Endothelial cell of umbilical vein (primary cell): ENCODE measurements at regions not wholly inside any gene's neighbourhood (a gene's known extent, or its start where the extent isn't known, plus 50 kb on each side); places are given as distances from the start of the nearest gene placed in this dataset.

Source experiments
- BruUV-seq: library from RNA; stranded (reverse); fragments of 400-500 nt; replicated peaks from 2 replicates; lab custom pipeline; 2021; lab: Mats Ljungman, UMichigan
- CTCF ChIA-PET: fragments of 300-600, 350-600 bp; sonication (Branson Sonifier 250); formaldehyde crosslinking; loops from one replicate; lab custom pipeline; 2021; ENCODE audit warnings: antibody characterized with exemption, inconsistent platforms; lab: Charles Lee
- POLR2A ChIA-PET: fragments of 300-600, 350-600 bp; sonication (Branson Sonifier 250); formaldehyde crosslinking; loops from one replicate; lab custom pipeline; 2021; ENCODE audit warnings: antibody characterized with exemption, inconsistent platforms; lab: Charles Lee
- DNase-seq: peaks from one replicate; pipeline ENCODE4 v3.0.0-alpha.2; 2011; ENCODE audit warnings: low read depth, low spot score
- FAIRE-seq: peaks from 2 replicates; lab custom pipeline; 2011; peaks lifted over from hg19 to GRCh38; lab: Jason Lieb, UNC
- H2AFZ ChIP-seq: 2 replicates; pipeline ENCODE4 v1.6.0; 2012; ENCODE audit warnings: low read depth, low read length, control low read depth, inconsistent platforms
- H3K27ac ChIP-seq: 2 replicates; pipeline ENCODE4 v1.5.1; 2011; ENCODE audit warnings: low read depth, mild to moderate bottlenecking, control low read depth, low read length, moderate library complexity; ENCODE audit not compliant: insufficient read depth
- H3K27me3 ChIP-seq, 2 experiments: 2 replicates each; pipeline versions ENCODE4 v1.6.0 to v1.6.1; 2011; ENCODE audit warnings: low read length in 2 of 2, mixed read lengths in 1 of 2; ENCODE audit not compliant: control insufficient read depth in 2 of 2, insufficient read depth in 2 of 2
- H3K36me3 ChIP-seq, 2 experiments: 2 replicates in 1 of 2; 3 replicates in 1 of 2; pipeline ENCODE4 v1.5.1; 2011; ENCODE audit warnings: low read length in 2 of 2, mild to moderate bottlenecking in 1 of 2, moderate library complexity in 1 of 2; ENCODE audit not compliant: control insufficient read depth in 2 of 2, insufficient read depth in 2 of 2; ENCODE audit errors: extremely low read depth in 1 of 2
- H3K4me1 ChIP-seq: 3 replicates; pipeline ENCODE4 v1.5.1; 2011; ENCODE audit warnings: mild to moderate bottlenecking, low read length; ENCODE audit not compliant: control insufficient read depth, insufficient read depth; ENCODE audit errors: extremely low read depth
- H3K4me2 ChIP-seq: 2 replicates; pipeline ENCODE4 v1.6.1; 2011; ENCODE audit warnings: low read length, control low read depth, mixed read lengths; ENCODE audit not compliant: insufficient read depth
- H3K4me3 ChIP-seq, 3 experiments: fragments of 200-600 bp in 1 of 3; sonication (generic), shearing (Covaris generic) in 1 of 3; replicated peaks in 1 of 3; 2 replicates each; pipeline ENCODE4 v1.5.1; 2011 to 2016; ENCODE audit warnings: control low read depth in 3 of 3, low read length in 3 of 3, mild to moderate bottlenecking in 2 of 3, inconsistent platforms in 1 of 3, low read depth in 1 of 3, moderate library complexity in 1 of 3; ENCODE audit not compliant: insufficient read depth in 1 of 3
- H3K79me2 ChIP-seq: 2 replicates; pipeline ENCODE4 v1.6.0; 2012; ENCODE audit warnings: low read length, inconsistent platforms; ENCODE audit not compliant: control insufficient read depth, insufficient read depth
- H3K9ac ChIP-seq: replicated peaks from 2 replicates; pipeline ENCODE3; 2011; ENCODE audit warnings: low read length, control low read depth; ENCODE audit not compliant: insufficient read depth; ENCODE audit errors: extremely low read depth
- H3K9me1 ChIP-seq: replicated peaks from 3 replicates; pipeline ENCODE4 v1.6.0; 2011; ENCODE audit warnings: mild to moderate bottlenecking, low read length; ENCODE audit not compliant: control insufficient read depth, insufficient read depth; ENCODE audit errors: extremely low read depth
- H3K9me3 ChIP-seq: replicated peaks from 2 replicates; pipeline ENCODE4 v1.5.1; 2012; ENCODE audit warnings: low read length, inconsistent platforms; ENCODE audit not compliant: control insufficient read depth, insufficient read depth
- H4K20me1 ChIP-seq: replicated peaks from 2 replicates; pipeline ENCODE3; 2011; ENCODE audit warnings: mild to moderate bottlenecking, low read length; ENCODE audit not compliant: control insufficient read depth, insufficient read depth; ENCODE audit errors: extremely low read depth
- CTCF ChIP-seq, 2 donors: IDR thresholded peaks; 1 replicate in 1 of 2; 2 replicates in 1 of 2; pipeline ENCODE4 v1.5.1; 2011; ENCODE audit warnings: low read length in 2 of 2, mild to moderate bottlenecking in 2 of 2, moderate library complexity in 2 of 2, control low read depth in 1 of 2, inconsistent platforms in 1 of 2, low read depth in 1 of 2; ENCODE audit not compliant: insufficient read depth in 1 of 2; ENCODE audit errors: extremely low read depth in 1 of 2
- EZH2 ChIP-seq: IDR thresholded peaks from 2 replicates; pipeline ENCODE4 v1.6.1; 2012; ENCODE audit warnings: borderline replicate concordance, low read depth, mild to moderate bottlenecking, moderate library complexity, low read length, inconsistent platforms; ENCODE audit not compliant: severe bottlenecking
- FOS ChIP-seq: IDR thresholded peaks from 2 replicates; pipeline ENCODE4 v1.6.1; 2011; ENCODE audit warnings: mild to moderate bottlenecking, low read length, moderate library complexity, borderline replicate concordance; ENCODE audit not compliant: insufficient read depth
- GATA2 ChIP-seq: IDR thresholded peaks from 2 replicates; pipeline ENCODE4 v1.7.0; 2011; ENCODE audit warnings: low read depth, mild to moderate bottlenecking, moderate library complexity, mixed read lengths, low read length; ENCODE audit not compliant: insufficient read length, insufficient read depth
- JUN ChIP-seq: IDR thresholded peaks from 2 replicates; pipeline ENCODE4 v1.6.1; 2011; ENCODE audit warnings: borderline replicate concordance, low read depth; ENCODE audit not compliant: insufficient read length, insufficient read depth
- MAX ChIP-seq: IDR thresholded peaks from 2 replicates; pipeline ENCODE4 v1.6.1; 2011; ENCODE audit not compliant: insufficient read depth, insufficient read length
- MYC ChIP-seq: IDR thresholded peaks from one replicate; pipeline ENCODE4 v1.6.1; 2011; ENCODE audit warnings: mild to moderate bottlenecking, low read depth, low read length
- POLR2A ChIP-seq: IDR thresholded peaks from 2 replicates; pipeline ENCODE4 v1.6.1; 2012; ENCODE audit warnings: low read depth, mild to moderate bottlenecking, control low read depth, low read length
- POLR2AphosphoS5 ChIP-seq: IDR thresholded peaks from 2 replicates; pipeline ENCODE4 v1.6.1; 2012; ENCODE audit warnings: low read depth, mild to moderate bottlenecking, control low read depth, low read length, moderate library complexity; ENCODE audit not compliant: insufficient read depth
- dilution Hi-C: fragments of 300-500 bp; cut with MboI; formaldehyde crosslinking; loops from one replicate; pipeline ENCODE4 v1.15.0; 2019; ENCODE audit warnings: low sequenced_read_pairs; ENCODE audit not compliant: extremely low pct_ligation_motif_present
- intact Hi-C: fragments of 100-400 bp; cut with micrococcal nuclease; formaldehyde crosslinking; loops from one replicate; pipeline ENCODE4 v1.10.0; 2022

- POLR2A ChIA-PET, result no interaction called here
- no peak for TF ChIP-seq CTCF (IDR thresholded peaks at IDR 0.05; ENCODE audit: extremely low read depth in 1 of 2, insufficient read depth in 1 of 2, low read depth in 1 of 2, low read length in 2 of 2)
- no peak for TF ChIP-seq POLR2A
- no peak for TF ChIP-seq POLR2AphosphoS5
- TF ChIP-seq GATA2, result no peak
- no peak for TF ChIP-seq EZH2
- TF ChIP-seq JUN, result no peak
- TF ChIP-seq FOS, result no peak
- no peak for TF ChIP-seq MYC
- TF ChIP-seq MAX, result no peak
- Histone ChIP-seq H3K4me3 (no peak overlapping the region), H3K36me3 (no peaks in the 10 kb centered on the region), H3K27ac (no peak overlapping the region), H3K9me3 (no peaks in the 10 kb centered on the region), H3K4me1 (no peaks in the 10 kb centered on the region), H3K9me1 (no peaks in the 10 kb centered on the region), H3K79me2 (no peaks in the 10 kb centered on the region), H3K9ac (no peak overlapping the region), H2AFZ (no peak overlapping the region), H4K20me1 (no peaks in the 10 kb centered on the region), H3K4me2 (no peak overlapping the region), H3K27me3 (no peaks in the 10 kb centered on the region)
- BruUV-seq, result no TSS peak
- CTCF ChIA-PET, result no interaction called here
- dilution Hi-C loops, result no loop called here
- intact Hi-C loops, result no loop called here
- DNase-seq (no peak), FAIRE-seq (no peak)
Measured at GRCh38 chr2:240269380-240269779, 128.9 kb upstream of the OTOS start.
